ENCODE measurements at regions not wholly inside any gene's neighbourhood (a gene's known extent, or its start where the extent isn't known, plus 50 kb on each side); places are given as distances from the start of the nearest gene placed in this dataset.
"Not testable (repeated sequence)": the region's sequence is repeated elsewhere in the genome, so short reads cannot be mapped to it uniquely, and the experiment has no call there.

DNA sequence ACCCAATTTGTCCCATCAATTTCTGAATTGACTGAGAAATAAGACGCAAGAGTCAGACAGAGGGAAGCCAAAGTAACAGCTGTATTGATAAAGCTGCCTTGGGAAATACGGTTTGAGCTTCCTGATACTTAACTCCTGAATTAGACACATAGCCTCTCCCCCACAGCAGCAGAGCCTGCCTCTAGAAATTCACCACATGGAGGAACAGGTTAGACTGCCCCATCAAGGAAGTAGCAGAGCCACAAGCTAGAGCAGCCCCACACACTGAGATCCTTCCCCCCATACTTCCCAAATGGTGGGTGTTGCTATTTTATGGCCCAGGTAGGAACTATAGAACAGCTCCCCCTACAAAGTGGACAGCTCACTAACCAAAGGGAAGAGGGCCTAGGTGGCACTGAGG lies 220.0 kb downstream of the SMAD2 start:
- H3K27ac ChIP-seq, result no peak overlapping the region
- TF ChIP-seq, protein P1, sequence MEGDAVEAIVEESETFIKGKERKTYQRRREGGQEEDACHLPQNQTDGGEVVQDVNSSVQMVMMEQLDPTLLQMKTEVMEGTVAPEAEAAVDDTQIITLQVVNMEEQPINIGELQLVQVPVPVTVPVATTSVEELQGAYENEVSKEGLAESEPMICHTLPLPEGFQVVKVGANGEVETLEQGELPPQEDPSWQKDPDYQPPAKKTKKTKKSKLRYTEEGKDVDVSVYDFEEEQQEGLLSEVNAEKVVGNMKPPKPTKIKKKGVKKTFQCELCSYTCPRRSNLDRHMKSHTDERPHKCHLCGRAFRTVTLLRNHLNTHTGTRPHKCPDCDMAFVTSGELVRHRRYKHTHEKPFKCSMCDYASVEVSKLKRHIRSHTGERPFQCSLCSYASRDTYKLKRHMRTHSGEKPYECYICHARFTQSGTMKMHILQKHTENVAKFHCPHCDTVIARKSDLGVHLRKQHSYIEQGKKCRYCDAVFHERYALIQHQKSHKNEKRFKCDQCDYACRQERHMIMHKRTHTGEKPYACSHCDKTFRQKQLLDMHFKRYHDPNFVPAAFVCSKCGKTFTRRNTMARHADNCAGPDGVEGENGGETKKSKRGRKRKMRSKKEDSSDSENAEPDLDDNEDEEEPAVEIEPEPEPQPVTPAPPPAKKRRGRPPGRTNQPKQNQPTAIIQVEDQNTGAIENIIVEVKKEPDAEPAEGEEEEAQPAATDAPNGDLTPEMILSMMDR (conservative IDR thresholded peaks at IDR 0.05; ENCODE audit: low read depth), result no peak
- ChIA-PET CTCF (no interaction called here), POLR2A (ENCODE audit: low non-redundant PET) (no interaction called here)
- no peak for DNase-seq (ENCODE audit: low spot score)

DNA sequence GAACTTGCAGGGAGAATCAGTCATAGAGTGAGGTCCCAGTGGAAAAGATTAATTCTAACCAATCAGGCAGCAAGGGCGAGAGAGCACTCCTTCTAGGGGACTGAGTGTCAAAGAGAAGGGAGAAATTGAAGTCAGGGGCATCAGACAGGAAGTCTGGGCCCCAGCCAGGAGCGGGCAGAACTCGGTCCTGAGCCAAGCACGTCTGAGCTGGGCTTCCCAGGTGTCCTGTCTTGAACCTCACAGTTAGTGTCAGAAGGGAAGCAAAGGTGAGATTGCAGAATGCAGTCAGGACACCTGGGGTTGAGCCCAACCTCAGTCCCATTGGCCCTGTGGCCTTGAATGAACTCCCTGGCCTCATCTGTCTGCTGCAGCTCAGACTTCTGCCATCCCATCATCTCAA lies 220.9 kb downstream of the SMAD2 start:
- TF ChIP-seq, protein P1 (conservative IDR thresholded peaks at IDR 0.05; ENCODE audit: low read depth), result no peak
- ChIA-PET CTCF (no interaction called here), POLR2A (ENCODE audit: low non-redundant PET) (no interaction called here)

DNA sequence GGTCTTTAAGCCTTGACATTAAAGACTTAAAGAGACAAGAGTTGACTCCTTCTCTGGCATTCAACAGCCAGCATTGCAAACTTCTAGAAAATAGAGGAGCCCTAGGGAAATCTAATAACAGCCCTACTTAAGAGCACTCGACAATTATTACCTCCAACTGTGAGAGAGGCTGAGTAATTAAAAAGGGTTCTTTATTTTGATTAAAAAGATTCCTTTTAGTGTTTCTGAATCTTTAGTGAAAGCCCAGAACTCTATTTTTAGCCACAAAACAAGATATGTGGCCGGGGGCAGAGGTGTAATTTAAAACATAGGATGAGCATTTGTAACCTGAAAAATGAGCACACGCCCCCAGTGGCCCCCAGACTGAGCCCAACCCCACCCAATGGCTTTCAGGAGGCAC lies 222.3 kb downstream of the SMAD2 start:
- no peak for DNase-seq (ENCODE audit: low spot score)
- ChIA-PET POLR2A (ENCODE audit: low non-redundant PET) (no interaction called here), CTCF (no interaction called here)
- no peak overlapping the region for H3K27ac ChIP-seq
- TF ChIP-seq, protein P1 (conservative IDR thresholded peaks at IDR 0.05; ENCODE audit: low read depth), result no peak

More for the DNA sequence above, 220.9 kb downstream of the SMAD2 start:
- no peak overlapping the region for H3K27ac ChIP-seq
- no peak for DNase-seq (ENCODE audit: low spot score)

DNA sequence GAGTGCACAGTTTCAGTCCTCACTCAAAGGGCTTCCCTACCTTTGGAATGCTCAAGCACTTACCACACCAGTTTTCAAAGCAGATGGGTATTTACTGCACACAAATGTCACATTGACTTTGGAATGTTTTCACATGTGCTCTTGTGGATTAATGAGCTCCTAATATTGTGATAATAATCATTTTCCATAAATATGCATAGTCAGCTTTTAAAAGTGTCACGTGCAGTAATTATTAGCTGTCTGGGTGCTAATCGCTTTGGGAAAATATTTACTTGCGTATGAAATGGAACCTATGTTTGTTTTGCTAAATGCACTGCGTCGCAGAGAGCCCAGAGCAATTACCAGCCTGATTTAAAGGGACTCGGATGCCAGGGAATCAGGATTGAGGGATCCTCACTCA lies 229.3 kb downstream of the SMAD2 start:
- TF ChIP-seq, protein P1 (conservative IDR thresholded peaks at IDR 0.05; ENCODE audit: low read depth), result no peak
- DNase-seq (ENCODE audit: low spot score), result no peak
- H3K27ac ChIP-seq, result no peak overlapping the region
- POLR2A ChIA-PET (ENCODE audit: low non-redundant PET), result no interaction called here
- CTCF ChIA-PET, result no interaction called here

DNA sequence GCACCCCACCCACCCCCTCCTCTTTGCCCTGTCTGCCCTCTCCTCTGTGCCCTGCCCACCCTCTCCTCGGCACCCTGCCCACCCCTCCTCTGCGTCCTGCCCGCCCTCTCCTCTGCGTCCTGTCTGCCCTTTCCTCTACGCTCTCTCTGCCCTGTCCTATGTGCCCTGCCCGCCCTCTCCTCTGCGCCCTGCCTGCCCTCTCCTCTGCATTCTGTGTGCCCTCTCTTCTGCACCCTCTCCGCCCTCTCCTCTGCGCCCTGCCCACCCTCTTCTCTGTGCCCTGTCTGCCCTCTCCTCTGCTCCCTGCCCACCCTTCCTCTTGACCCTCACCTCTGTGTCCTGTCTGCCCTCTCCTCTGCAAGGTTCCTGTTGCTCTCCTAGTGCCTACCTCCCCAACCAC lies 233.6 kb downstream of the SMAD2 start:
- TF ChIP-seq, protein P1 (conservative IDR thresholded peaks at IDR 0.05; ENCODE audit: low read depth), result no peak
- DNase-seq (ENCODE audit: low spot score), result no peak
- H3K27ac ChIP-seq, result no peak overlapping the region
- CTCF ChIA-PET, result no interaction called here
- POLR2A ChIA-PET (ENCODE audit: low non-redundant PET), result no interaction called here

DNA sequence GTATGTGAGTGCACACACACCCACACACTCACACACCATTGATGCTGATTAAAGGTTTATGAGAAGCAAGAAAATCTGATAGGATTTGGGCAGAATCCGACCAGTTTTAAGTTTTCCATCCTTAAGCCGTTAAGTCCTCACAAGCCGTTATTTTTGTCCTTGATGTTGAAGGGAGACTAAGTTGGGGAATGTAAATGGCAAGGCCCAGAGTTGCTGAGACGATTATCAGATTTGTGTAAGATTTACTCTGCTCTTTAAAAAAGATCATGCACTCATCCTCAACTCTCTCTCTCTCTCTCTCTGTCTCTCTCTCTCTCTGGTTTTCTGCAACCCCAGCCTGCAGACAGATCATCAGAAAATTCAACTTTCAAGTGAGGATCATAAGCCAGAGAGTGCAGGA lies 238.8 kb downstream of the SMAD2 start:
- TF ChIP-seq, protein P1 (conservative IDR thresholded peaks at IDR 0.05; ENCODE audit: low read depth), result no peak
- DNase-seq (ENCODE audit: low spot score), result no peak
- ChIA-PET POLR2A (ENCODE audit: low non-redundant PET) (no interaction called here), CTCF (no interaction called here)
- no peak overlapping the region for H3K27ac ChIP-seq

DNA sequence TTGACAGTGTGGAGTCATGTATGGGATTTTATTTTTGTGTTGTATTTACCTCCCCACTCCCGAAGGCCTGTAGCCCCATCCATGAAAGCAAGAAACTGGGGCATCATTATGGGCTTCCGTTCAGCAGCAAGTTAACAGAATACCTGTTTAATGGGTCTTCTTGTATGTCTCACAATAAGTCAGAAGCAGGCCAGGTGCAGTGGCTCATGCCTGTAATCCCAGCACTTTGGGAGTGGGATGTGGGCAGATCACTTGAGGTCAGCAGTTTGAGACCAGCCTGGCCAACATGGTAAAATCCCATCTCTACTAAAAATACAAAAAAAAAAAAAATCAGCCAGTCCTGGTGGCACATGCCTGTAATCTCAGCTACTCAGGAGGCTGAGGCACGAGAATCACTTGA lies 239.7 kb downstream of the SMAD2 start:
- POLR2A ChIA-PET (ENCODE audit: low non-redundant PET); DNase-seq (ENCODE audit: low spot score); CTCF ChIA-PET; H3K27ac ChIP-seq: not testable (repeated sequence)

All from RWPE1 (cell line).